AG04449 (cell line): ENCODE measurements at regions not wholly inside any gene's neighbourhood (a gene's known extent, or its start where the extent isn't known, plus 50 kb on each side); places are given as distances from the start of the nearest gene placed in this dataset.

Experiments
- CTCF ChIA-PET: fragments of 350-600 bp; formaldehyde crosslinking; extraction: SDS; loops from one replicate; lab custom pipeline; 2021; ENCODE audit warnings: antibody characterized with exemption; lab: Yijun Ruan, JAX
- POLR2A ChIA-PET: fragments of 400-600, 350-600 bp; formaldehyde crosslinking; extraction: SDS; loops from one replicate; lab custom pipeline; 2020; ENCODE audit warnings: antibody characterized with exemption, inconsistent platforms; lab: Yijun Ruan, JAX
- DNase-seq: peaks from one replicate; pipeline ENCODE4 v3.0.0-alpha.2; 2010; ENCODE audit warnings: low read depth, low spot score
- H3K4me3 ChIP-seq: 2 replicates; pipeline ENCODE4 v1.5.1; 2011; ENCODE audit warnings: low read depth, mild to moderate bottlenecking, control low read depth, low read length
- TF ChIP-seq, protein P1 (sequence below): IDR thresholded peaks from one replicate; pipeline ENCODE4 v1.5.1; 2011; ENCODE audit warnings: mild to moderate bottlenecking, moderate library complexity, low read length, control low read depth, inconsistent platforms; ENCODE audit not compliant: insufficient read depth; ENCODE audit errors: missing control alignments

GRCh38 chr6:154885214-154885613 is 109.9 kb upstream of the TIAM2 start:
- ChIA-PET POLR2A (no interaction called here), CTCF (no interaction called here)
- TF ChIP-seq, protein P1, sequence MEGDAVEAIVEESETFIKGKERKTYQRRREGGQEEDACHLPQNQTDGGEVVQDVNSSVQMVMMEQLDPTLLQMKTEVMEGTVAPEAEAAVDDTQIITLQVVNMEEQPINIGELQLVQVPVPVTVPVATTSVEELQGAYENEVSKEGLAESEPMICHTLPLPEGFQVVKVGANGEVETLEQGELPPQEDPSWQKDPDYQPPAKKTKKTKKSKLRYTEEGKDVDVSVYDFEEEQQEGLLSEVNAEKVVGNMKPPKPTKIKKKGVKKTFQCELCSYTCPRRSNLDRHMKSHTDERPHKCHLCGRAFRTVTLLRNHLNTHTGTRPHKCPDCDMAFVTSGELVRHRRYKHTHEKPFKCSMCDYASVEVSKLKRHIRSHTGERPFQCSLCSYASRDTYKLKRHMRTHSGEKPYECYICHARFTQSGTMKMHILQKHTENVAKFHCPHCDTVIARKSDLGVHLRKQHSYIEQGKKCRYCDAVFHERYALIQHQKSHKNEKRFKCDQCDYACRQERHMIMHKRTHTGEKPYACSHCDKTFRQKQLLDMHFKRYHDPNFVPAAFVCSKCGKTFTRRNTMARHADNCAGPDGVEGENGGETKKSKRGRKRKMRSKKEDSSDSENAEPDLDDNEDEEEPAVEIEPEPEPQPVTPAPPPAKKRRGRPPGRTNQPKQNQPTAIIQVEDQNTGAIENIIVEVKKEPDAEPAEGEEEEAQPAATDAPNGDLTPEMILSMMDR, result no peak
- DNase-seq, result no peak
- no peak overlapping the region for H3K4me3 ChIP-seq

- DNase-seq, result no peak
- H3K4me3 ChIP-seq, result no peak overlapping the region
- ChIA-PET POLR2A (no interaction called here), CTCF (interaction anchor here (1.0 to 1.7 kb wide), 3 partner anchors 13 to 362 kb away, joined by 3 to 7 read pairs (median 4); no protein-coding TSS in a partner anchor)
- TF ChIP-seq, protein P1, result no peak
Measured at GRCh38 chr6:154886016-154886415, 109.1 kb upstream of the TIAM2 start.

- DNase-seq, result no peak
- POLR2A ChIA-PET, result no interaction called here
- TF ChIP-seq, protein P1, result no peak
- CTCF ChIA-PET, result interaction anchor here (1.0 to 1.7 kb wide), 4 partner anchors 13 to 361 kb away, joined by 3 to 7 read pairs (median 4); no protein-coding TSS in a partner anchor
- H3K4me3 ChIP-seq, result no peak overlapping the region
Measured at GRCh38 chr6:154886471-154886870, 108.6 kb upstream of the TIAM2 start.

DNA sequence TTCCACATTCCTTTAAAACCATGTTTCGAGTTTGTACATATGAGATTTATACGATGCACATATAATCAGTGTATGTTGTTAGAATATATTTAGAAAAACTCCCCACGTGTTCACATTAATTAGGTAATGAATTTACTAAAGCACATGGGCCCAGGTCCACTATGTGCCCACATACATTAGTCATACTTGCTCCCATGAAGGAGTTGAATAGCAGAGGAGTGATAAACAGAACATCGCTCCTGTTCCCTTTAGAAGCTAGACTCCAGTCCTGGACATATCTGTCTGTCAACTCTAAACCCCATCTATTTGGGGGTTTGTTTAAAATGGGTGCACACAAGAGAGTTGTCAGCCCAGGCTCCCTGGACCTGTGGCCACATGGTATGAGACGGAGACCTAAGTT is 108.1 kb upstream of the TIAM2 start:
- POLR2A ChIA-PET, result no interaction called here
- CTCF ChIA-PET, result interaction anchor here (1.0 to 1.7 kb wide), 3 partner anchors 14 to 290 kb away, joined by 3 to 7 read pairs (median 4); no protein-coding TSS in a partner anchor
- DNase-seq, result no peak
- TF ChIP-seq, protein P1, result no peak
- no peak overlapping the region for H3K4me3 ChIP-seq

GRCh38 chr6:154888421-154889295 is 106.5 kb upstream of the TIAM2 start:
- DNase-seq, result no peak
- ChIA-PET POLR2A (no interaction called here), CTCF (interaction anchor here (0.9 to 1.5 kb wide), 5 partner anchors 21 to 40 kb away, joined by 3 to 4 read pairs (median 3); no protein-coding TSS in a partner anchor)
- TF ChIP-seq, protein P1, result no peak
- no peak overlapping the region for H3K4me3 ChIP-seq

GRCh38 chr6:154890874-154891273 is 104.2 kb upstream of the TIAM2 start:
- no peak for DNase-seq
- ChIA-PET CTCF (interaction anchor here (0.8 to 1.4 kb wide), 2 partner anchors 22 to 39 kb away, joined by 3 to 4 read pairs; no protein-coding TSS in a partner anchor), POLR2A (no interaction called here)
- H3K4me3 ChIP-seq, result no peak overlapping the region
- TF ChIP-seq, protein P1, result no peak
